K562 (cell line): ENCODE measurements at regions not wholly inside any gene's neighbourhood (a gene's known extent, or its start where the extent isn't known, plus 50 kb on each side); places are given as distances from the start of the nearest gene placed in this dataset.

Source experiments
- ATAC-seq: fragments of 200-7000 bp; cut with Tn5 transposase; 3 replicates; pipeline ENCODE4 v1.9.1; 2020; ENCODE audit warnings: moderate library complexity
- BruUV-seq: library from RNA; stranded (reverse); fragments of 400-500 nt; replicated peaks from 2 replicates; lab custom pipeline; 2021; lab: Mats Ljungman, UMichigan
- CTCF ChIA-PET: fragments of 300-600 bp; formaldehyde crosslinking; extraction: SDS; loops from one replicate; lab custom pipeline; 2021; ENCODE audit warnings: low intra/inter-chr PET ratio; lab: Yijun Ruan, JAX
- POLR2A ChIA-PET: fragments of 300-600, 350-650 bp; sonication (Branson Sonifier 250); formaldehyde crosslinking; extraction: SDS; loops from one replicate; lab custom pipeline; 2021; ENCODE audit warnings: antibody characterized with exemption, inconsistent platforms; lab: Yijun Ruan, JAX
- DNase-seq, 4 experiments: peaks; one replicate each; pipeline versions ENCODE4 v3.0.0 to v3.0.0-alpha.2; 2011 to 2018; ENCODE audit warnings: low spot score in 3 of 4, mixed read lengths in 3 of 4; ENCODE audit errors: extremely low read depth in 1 of 4
- FAIRE-seq: peaks from 2 replicates; lab custom pipeline; 2011; peaks lifted over from hg19 to GRCh38; lab: Jason Lieb, UNC
- H2AFZ ChIP-seq: 2 replicates; pipeline ENCODE4 v1.6.0; 2011; ENCODE audit warnings: low read depth, low read length, control low read depth, inconsistent platforms
- H3K27ac ChIP-seq: fragments of 200-600 bp; 3 replicates; pipeline ENCODE4 v1.8.0; 2011; ENCODE audit warnings: low read depth, mild to moderate bottlenecking, control low read depth, inconsistent platforms, low read length, moderate library complexity, mixed read lengths; ENCODE audit errors: extremely low read depth
- H3K27me3 ChIP-seq, 2 experiments: fragments of 300-600 bp in 1 of 2; 2 replicates in 1 of 2; 3 replicates in 1 of 2; pipeline versions ENCODE4 v1.6.0 to v1.8.0; 2011; ENCODE audit warnings: inconsistent platforms in 2 of 2, low read length in 2 of 2, mild to moderate bottlenecking in 1 of 2, mixed read lengths in 1 of 2, moderate library complexity in 1 of 2; ENCODE audit not compliant: control insufficient read depth in 2 of 2, insufficient read depth in 2 of 2
- H3K36me3 ChIP-seq: fragments of 300-600 bp; 3 replicates; pipeline ENCODE4 v1.8.0; 2011; ENCODE audit warnings: mild to moderate bottlenecking, low read length, inconsistent platforms; ENCODE audit not compliant: control insufficient read depth, insufficient read depth
- H3K4me1 ChIP-seq, 2 experiments: fragments of 200-600 bp in 1 of 2; replicated peaks in 1 of 2; 2 replicates in 1 of 2; 3 replicates in 1 of 2; pipeline versions ENCODE4 v1.5.1 to v1.8.0; 2011; ENCODE audit warnings: inconsistent platforms in 2 of 2, low read length in 2 of 2, mild to moderate bottlenecking in 1 of 2, mixed read lengths in 1 of 2, moderate library complexity in 1 of 2; ENCODE audit not compliant: control insufficient read depth in 2 of 2, insufficient read depth in 2 of 2
- H3K4me2 ChIP-seq: 2 replicates; pipeline ENCODE4 v1.6.1; 2011; ENCODE audit warnings: low read length, control low read depth, inconsistent platforms, mixed read lengths; ENCODE audit not compliant: insufficient read depth
- H3K4me3 ChIP-seq: fragments of 200-600 bp; sonication (generic), shearing (Covaris generic); 2 replicates; pipeline ENCODE4 v1.5.1; 2016; ENCODE audit warnings: control low read depth, inconsistent platforms
- H3K79me2 ChIP-seq: fragments of 200-600 bp; 3 replicates; pipeline ENCODE4 v1.8.0; 2011; ENCODE audit warnings: low read length, inconsistent platforms; ENCODE audit not compliant: control insufficient read depth, insufficient read depth
- H3K9ac ChIP-seq, 2 experiments: 2 replicates each; pipeline versions ENCODE4 v1.6.0 to v1.6.1; 2011; ENCODE audit warnings: low read depth in 2 of 2, low read length in 2 of 2, control low read depth in 1 of 2, inconsistent platforms in 1 of 2, mild to moderate bottlenecking in 1 of 2, mixed read lengths in 1 of 2; ENCODE audit not compliant: insufficient read depth in 1 of 2
- H3K9me1 ChIP-seq: one replicate; pipeline ENCODE4 v1.6.0; 2011; ENCODE audit warnings: inconsistent platforms, mild to moderate bottlenecking, low read length, moderate library complexity; ENCODE audit not compliant: control insufficient read depth, insufficient read depth
- H3K9me3 ChIP-seq: replicated peaks from 2 replicates; pipeline ENCODE4 v1.5.1; 2011; ENCODE audit warnings: low read depth, low read length, inconsistent platforms; ENCODE audit not compliant: control insufficient read depth, insufficient read depth
- H4K20me1 ChIP-seq: replicated peaks from 2 replicates; pipeline ENCODE4 v1.6.1; 2011; ENCODE audit warnings: low read length, inconsistent platforms, mixed read lengths; ENCODE audit not compliant: control insufficient read depth, insufficient read depth
- BRD9 ChIP-seq: fragments of 450-650 bp; IDR thresholded peaks from 2 replicates; pipeline ENCODE4 v1.6.1; 2018; ENCODE audit warnings: low read depth; ENCODE audit not compliant: partially characterized antibody
- EHMT2 ChIP-seq: fragments of 450-650 bp; IDR thresholded peaks from 2 replicates; pipeline ENCODE4 v1.6.1; 2018; ENCODE audit warnings: antibody characterized with exemption
- HDAC8 ChIP-seq: fragments of 450-650 bp; IDR thresholded peaks from 2 replicates; pipeline ENCODE4 v1.6.1; 2016; ENCODE audit warnings: mild to moderate bottlenecking, missing genetic modification characterization, moderate library complexity, missing compliant biosample characterization
- KAT8 ChIP-seq: fragments of 450-650 bp; IDR thresholded peaks from 2 replicates; pipeline ENCODE4 v1.6.1; 2016; ENCODE audit warnings: low read depth, mild to moderate bottlenecking
- ZNF184 ChIP-seq: sonication (generic); formaldehyde crosslinking; IDR thresholded peaks from 2 replicates; pipeline ENCODE4 v1.5.0; 2020; ENCODE audit warnings: missing genetic modification reagents
- WGBS: fragments of 100-300 bp; shearing (Covaris generic); methylation state at CpG from one replicate; pipeline ENCODE4 v1.1.6; 2016; ENCODE audit warnings: low coverage, mixed read lengths; ENCODE audit not compliant: insufficient coverage; ENCODE audit errors: missing lambda C conversion rate; 5-methylcytosine and 5-hydroxymethylcytosine counted together
- in situ Hi-C: fragments of 300-500 bp; cut with MboI; formaldehyde crosslinking; loops from 4 replicates; pipeline ENCODE4 v1.15.0; 2018; ENCODE audit warnings: inconsistent platforms, mixed read lengths
- intact Hi-C: fragments of 100-400 bp; cut with micrococcal nuclease; formaldehyde crosslinking; loops from 2 replicates; pipeline ENCODE4 v1.14.2; 2022
- TF ChIP-seq, protein P1 (sequence below): fragments of 150-350 bp; IDR thresholded peaks from 2 replicates; pipeline ENCODE4 v1.6.1; 2014; ENCODE audit warnings: low read depth, mild to moderate bottlenecking, low read length, borderline replicate concordance

DNA sequence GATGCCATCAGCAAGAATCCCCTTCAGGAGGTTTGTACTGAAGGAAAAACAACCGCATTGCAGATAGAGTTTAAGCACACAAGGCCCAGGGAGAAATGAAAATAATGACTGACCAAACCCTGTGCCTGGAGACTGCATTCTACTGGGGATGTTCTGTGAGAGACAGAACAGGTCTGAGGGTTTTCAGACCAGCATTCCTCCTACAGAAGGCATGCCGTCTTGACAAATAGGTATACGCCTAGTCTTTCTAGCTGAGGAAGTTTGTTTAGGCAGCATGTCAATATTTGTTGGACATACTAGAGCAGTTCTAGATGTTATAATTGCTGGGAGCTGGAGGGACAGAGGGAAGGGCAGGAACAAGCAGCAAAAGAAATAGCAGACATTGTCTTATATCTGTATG is 68.4 kb upstream of the SCOC start:
- no peak for TF ChIP-seq KAT8
- no peak for TF ChIP-seq EHMT2
- TF ChIP-seq BRD9, result no peak
- TF ChIP-seq ZNF184 (CRISPR knock-in tag), result no peak
- no peak for TF ChIP-seq HDAC8 (tag)
- TF ChIP-seq, protein P1, sequence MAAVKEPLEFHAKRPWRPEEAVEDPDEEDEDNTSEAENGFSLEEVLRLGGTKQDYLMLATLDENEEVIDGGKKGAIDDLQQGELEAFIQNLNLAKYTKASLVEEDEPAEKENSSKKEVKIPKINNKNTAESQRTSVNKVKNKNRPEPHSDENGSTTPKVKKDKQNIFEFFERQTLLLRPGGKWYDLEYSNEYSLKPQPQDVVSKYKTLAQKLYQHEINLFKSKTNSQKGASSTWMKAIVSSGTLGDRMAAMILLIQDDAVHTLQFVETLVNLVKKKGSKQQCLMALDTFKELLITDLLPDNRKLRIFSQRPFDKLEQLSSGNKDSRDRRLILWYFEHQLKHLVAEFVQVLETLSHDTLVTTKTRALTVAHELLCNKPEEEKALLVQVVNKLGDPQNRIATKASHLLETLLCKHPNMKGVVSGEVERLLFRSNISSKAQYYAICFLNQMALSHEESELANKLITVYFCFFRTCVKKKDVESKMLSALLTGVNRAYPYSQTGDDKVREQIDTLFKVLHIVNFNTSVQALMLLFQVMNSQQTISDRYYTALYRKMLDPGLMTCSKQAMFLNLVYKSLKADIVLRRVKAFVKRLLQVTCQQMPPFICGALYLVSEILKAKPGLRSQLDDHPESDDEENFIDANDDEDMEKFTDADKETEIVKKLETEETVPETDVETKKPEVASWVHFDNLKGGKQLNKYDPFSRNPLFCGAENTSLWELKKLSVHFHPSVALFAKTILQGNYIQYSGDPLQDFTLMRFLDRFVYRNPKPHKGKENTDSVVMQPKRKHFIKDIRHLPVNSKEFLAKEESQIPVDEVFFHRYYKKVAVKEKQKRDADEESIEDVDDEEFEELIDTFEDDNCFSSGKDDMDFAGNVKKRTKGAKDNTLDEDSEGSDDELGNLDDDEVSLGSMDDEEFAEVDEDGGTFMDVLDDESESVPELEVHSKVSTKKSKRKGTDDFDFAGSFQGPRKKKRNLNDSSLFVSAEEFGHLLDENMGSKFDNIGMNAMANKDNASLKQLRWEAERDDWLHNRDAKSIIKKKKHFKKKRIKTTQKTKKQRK, result no peak
- TF ChIP-seq, all 486 proteins: peak for 0
- H3K4me3 ChIP-seq, result no peak overlapping the region
- H3K4me2 ChIP-seq, result no peak overlapping the region
- intact Hi-C loops, result no loop called here
- no peaks in the 10 kb centered on the region for H3K36me3 ChIP-seq
- FAIRE-seq (no peak), DNase-seq (no peak), ATAC-seq (no peak)
- H3K9me1 ChIP-seq, result no peaks in the 10 kb centered on the region
- no peaks in the 10 kb centered on the region; a peak in 1 of 5 replicates for H3K27me3 ChIP-seq
- POLR2A ChIA-PET, result no interaction called here
- H3K9me3 ChIP-seq, result no peaks in the 10 kb centered on the region
- no peak overlapping the region for H3K27ac ChIP-seq
- BruUV-seq, result no TSS peak
- in situ Hi-C loops, result no loop called here
- H4K20me1 ChIP-seq, result no peaks in the 10 kb centered on the region; the same call in 1 of the 2 replicates
- 0% methylated on average over 3 of the region's 3 CpGs for WGBS
- no peak overlapping the region for H2AFZ ChIP-seq
- H3K9ac ChIP-seq, result no peak overlapping the region
- no peaks in the 10 kb centered on the region for H3K79me2 ChIP-seq
- H3K4me1 ChIP-seq, result no peaks in the 10 kb centered on the region
- CTCF ChIA-PET, result no interaction called here
